GM10266 (cell line): ENCODE measurements at regions not wholly inside any gene's neighbourhood (a gene's known extent, or its start where the extent isn't known, plus 50 kb on each side); places are given as distances from the start of the nearest gene placed in this dataset.

Source experiments
- DNase-seq: peaks from one replicate; pipeline ENCODE4 v3.0.0; 2012; ENCODE audit errors: extremely low spot score
- TF ChIP-seq, protein P1 (sequence below): IDR thresholded peaks from 2 replicates; pipeline ENCODE4 v1.5.1; 2012; ENCODE audit warnings: mild to moderate bottlenecking, low read depth; ENCODE audit not compliant: control insufficient read depth, insufficient read depth; ENCODE audit errors: missing control alignments

DNA sequence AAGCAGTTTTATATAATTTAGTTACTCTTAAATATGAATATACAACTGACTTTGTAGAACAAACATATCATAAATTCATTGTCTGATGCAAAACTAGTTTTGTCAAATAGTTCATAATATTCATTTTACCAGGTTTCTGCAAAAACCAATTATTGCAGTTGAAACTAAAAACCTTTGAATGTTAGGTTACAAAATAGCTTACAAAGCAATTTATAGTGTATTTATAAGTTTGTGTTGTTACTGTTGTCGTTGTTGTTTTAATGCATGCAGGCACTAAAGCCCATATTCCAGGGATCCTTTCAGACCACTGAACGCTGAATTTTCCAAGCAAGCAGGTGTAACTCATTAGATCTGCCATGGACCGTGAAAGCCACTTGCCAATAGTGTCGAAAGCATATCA is 427.6 kb downstream of the ZFHX3 start:
- no peak for DNase-seq
- TF ChIP-seq, protein P1, sequence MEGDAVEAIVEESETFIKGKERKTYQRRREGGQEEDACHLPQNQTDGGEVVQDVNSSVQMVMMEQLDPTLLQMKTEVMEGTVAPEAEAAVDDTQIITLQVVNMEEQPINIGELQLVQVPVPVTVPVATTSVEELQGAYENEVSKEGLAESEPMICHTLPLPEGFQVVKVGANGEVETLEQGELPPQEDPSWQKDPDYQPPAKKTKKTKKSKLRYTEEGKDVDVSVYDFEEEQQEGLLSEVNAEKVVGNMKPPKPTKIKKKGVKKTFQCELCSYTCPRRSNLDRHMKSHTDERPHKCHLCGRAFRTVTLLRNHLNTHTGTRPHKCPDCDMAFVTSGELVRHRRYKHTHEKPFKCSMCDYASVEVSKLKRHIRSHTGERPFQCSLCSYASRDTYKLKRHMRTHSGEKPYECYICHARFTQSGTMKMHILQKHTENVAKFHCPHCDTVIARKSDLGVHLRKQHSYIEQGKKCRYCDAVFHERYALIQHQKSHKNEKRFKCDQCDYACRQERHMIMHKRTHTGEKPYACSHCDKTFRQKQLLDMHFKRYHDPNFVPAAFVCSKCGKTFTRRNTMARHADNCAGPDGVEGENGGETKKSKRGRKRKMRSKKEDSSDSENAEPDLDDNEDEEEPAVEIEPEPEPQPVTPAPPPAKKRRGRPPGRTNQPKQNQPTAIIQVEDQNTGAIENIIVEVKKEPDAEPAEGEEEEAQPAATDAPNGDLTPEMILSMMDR = no peak

DNA sequence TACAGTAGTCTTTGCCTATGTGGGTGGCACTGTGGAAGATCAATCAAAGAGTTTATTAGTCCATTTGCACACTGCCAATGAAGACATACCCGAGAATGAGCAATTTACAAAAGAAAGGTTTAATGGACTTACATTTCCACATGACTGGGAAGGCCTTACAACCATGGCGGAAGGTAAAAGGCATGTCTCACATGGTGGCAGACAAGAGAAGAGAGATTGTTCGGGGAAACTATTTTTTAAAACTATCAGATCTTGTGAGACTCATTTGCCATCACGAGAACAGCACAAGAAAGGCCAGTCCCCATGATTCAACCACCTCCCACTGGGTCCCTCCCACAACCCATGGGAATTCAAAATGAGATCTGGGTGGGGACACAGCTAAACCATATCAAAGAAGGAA is 432.1 kb downstream of the ZFHX3 start:
- TF ChIP-seq, protein P1 = no peak

DNA sequence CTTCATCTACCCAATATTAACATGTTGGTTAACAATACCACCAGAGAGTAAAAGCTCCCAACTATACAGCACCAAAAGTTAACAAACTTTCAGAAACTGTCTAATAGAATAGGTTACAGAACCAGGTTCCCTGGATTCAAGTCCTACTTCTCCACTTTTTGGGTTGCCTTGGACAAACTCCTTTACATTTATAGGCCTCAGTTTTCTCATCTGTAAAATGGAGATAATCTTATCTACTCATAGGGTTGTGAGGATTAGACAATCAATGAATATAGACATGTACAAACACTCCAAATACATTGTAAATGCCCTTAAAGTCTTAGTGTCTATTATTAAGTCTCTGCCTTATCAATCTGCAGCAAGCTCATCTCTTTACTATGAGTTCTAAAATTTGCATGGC is 435.2 kb downstream of the ZFHX3 start:
- DNase-seq = no peak
- TF ChIP-seq, protein P1 = no peak

More for the DNA sequence above, 432.1 kb downstream of the ZFHX3 start:
- DNase-seq = no peak

DNA sequence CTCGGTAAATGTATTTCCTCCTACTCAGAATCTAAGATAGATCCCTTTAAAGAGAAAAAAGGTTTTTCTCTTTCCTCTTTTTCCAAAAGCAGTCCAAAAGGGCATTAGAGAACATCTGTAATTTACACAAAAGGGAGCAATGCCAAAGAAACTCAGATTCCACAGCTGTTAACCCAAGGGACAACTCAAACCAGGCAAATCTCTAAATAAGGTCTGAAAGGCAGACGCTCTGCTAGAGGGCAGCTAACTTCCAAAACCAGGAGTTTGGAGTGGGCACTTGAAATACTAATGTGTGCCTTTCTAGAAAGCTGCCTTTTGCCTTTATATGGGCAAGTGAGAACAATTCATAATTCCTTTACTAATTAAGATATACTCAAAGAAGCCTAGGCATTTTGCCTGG is 435.7 kb downstream of the ZFHX3 start:
- no peak for DNase-seq
- TF ChIP-seq, protein P1 = no peak

DNA sequence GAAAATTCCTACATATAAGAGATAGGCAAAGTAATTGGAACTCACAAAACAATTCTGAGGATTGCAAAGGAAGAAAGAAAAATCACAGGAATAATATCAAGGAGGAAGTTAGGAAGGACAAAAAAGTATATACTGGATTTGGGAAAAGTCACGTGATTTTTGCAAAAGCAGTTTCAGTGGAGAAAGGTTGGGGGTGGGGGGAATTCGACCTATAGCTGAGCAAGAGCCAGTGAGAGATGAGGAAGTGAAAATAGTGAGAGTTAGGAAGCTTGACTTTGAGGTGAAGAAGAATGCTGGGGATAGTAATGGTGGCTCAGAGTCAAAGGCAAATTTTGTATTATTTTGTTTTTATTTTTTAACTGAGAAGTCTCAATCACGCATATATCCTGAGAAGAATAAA is 438.0 kb upstream of the PMFBP1 start:
- TF ChIP-seq, protein P1 = no peak
- no peak for DNase-seq

DNA sequence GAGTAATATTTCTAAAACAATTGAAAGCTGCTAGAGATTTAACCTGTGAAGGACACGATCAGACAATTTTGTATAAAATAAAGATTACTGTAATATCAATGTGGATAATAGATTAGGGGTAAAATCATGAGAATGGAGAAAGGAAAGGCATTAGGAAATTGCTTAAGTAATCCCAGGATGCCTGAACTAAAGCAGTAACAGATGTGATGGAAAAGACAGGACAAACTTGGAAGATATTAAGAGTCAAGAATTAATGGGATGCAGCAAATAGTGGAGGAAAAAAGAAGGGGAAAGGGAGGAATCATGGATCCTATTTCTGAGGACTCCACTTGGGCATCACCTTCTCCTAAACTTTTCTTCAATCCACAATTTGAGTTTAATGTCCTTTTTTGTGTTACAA is 437.1 kb upstream of the PMFBP1 start:
- no peak for DNase-seq
- TF ChIP-seq, protein P1 = no peak

DNA sequence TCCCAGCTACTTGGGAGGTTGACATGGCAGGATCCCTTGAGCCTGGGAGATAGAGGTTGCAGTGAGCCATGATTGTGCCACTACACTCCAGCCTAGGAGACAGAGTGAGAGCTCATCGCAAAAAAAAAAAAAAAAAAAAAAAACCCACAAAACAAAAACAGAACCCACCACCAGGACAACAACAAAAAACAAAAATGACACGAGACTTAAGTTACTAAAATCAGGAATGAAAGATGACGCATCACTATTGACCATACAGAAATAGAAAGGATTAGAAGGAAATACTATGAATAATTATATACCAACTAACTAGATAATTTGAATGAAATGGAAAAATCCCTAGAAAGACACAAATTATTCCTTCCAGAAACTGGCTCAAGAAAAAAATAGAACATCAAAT is 432.4 kb upstream of the PMFBP1 start:
- DNase-seq = no peak
- TF ChIP-seq, protein P1 = no peak
